ENCODE measurements at regions not wholly inside any gene's neighbourhood (a gene's known extent, or its start where the extent isn't known, plus 50 kb on each side); places are given as distances from the start of the nearest gene placed in this dataset.

DNA sequence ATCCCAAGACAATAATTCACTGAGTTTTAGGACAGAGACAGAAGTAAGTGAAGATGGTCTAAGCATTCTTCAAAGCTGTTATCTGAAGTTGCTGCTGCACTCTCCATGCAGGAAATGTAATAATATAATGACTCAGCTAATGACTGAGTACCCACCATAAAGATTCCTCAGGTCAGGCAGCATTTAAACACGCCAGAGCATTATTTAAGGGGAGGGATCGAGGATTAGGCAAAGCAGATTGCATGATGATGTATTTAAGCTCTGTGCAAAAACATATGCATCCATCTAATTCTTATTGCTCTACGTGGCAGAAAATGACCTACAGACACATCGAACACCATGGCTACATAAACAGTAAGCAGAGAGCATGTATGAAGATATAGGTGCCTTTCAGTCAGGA, 216.4 kb downstream of the UNC5CL start:
- Histone ChIP-seq H3K79me2 (ENCODE audit: control insufficient read depth, insufficient read depth, low read length) (no peaks in the 10 kb centered on the region), H2AFZ (ENCODE audit: low read length) (no peak overlapping the region), H3K4me1 (ENCODE audit: control insufficient read depth, extremely low read depth, insufficient read depth, low read length) (no peaks in the 10 kb centered on the region), H4K20me1 (ENCODE audit: control insufficient read depth, extremely low read depth, insufficient read depth, low read length) (no peaks in the 10 kb centered on the region), H3K27me3 (ENCODE audit: control insufficient read depth, insufficient read depth, low read length) (no peaks in the 10 kb centered on the region), H3K9ac (ENCODE audit: insufficient read depth, low read length) (no peak overlapping the region), H3K36me3 (ENCODE audit: control insufficient read depth, insufficient read depth, low read length) (no peaks in the 10 kb centered on the region), H3K27ac (ENCODE audit: insufficient read depth, low read length) (no peak overlapping the region), H3K9me3 (ENCODE audit: control insufficient read depth, insufficient read depth, low read depth, low read length) (no peaks in the 10 kb centered on the region), H3K4me3 (replicated peaks in 1 of 4; ENCODE audit: control extremely low read depth in 1 of 4, insufficient read depth in 1 of 4, low read depth in 3 of 4, low read length in 4 of 4) (no peak overlapping the region), H3K4me2 (ENCODE audit: extremely low read depth, insufficient read depth, low read length) (no peak overlapping the region)
- TF ChIP-seq CTCF (conservative IDR thresholded peaks at IDR 0.05 in 1 of 2, IDR thresholded peaks at IDR 0.05 in 1 of 2; ENCODE audit: low read depth in 1 of 2, low read length in 2 of 2) = no peak
- DNase-seq (ENCODE audit: low read depth in 2 of 2) = no peak

GRCh38 chr6:40819182-40819834, 219.7 kb downstream of the UNC5CL start:
- H3K9me3 ChIP-seq (ENCODE audit: control insufficient read depth, insufficient read depth, low read depth, low read length) = no peaks in the 10 kb centered on the region
- no peak overlapping the region for H3K9ac ChIP-seq (ENCODE audit: insufficient read depth, low read length)
- TF ChIP-seq EZH2 (IDR thresholded peaks at IDR 0.05; ENCODE audit: low read length, missing control alignments) (no peak), CTCF (conservative IDR thresholded peaks at IDR 0.05 in 1 of 2, IDR thresholded peaks at IDR 0.05 in 1 of 2; ENCODE audit: low read depth in 1 of 2, low read length in 2 of 2) (no peak)
- H3K27ac ChIP-seq (ENCODE audit: insufficient read depth, low read length) = no peak overlapping the region
- DNase-seq (ENCODE audit: low read depth in 2 of 2) = no peak
- no peak overlapping the region for H3K4me2 ChIP-seq (ENCODE audit: extremely low read depth, insufficient read depth, low read length)
- H3K4me1 ChIP-seq (ENCODE audit: control insufficient read depth, extremely low read depth, insufficient read depth, low read length) = no peaks in the 10 kb centered on the region
- no peak overlapping the region for H2AFZ ChIP-seq (ENCODE audit: low read length)
- no peaks in the 10 kb centered on the region for H3K27me3 ChIP-seq (ENCODE audit: control insufficient read depth, insufficient read depth, low read length)
- no peaks in the 10 kb centered on the region for H3K36me3 ChIP-seq (ENCODE audit: control insufficient read depth, insufficient read depth, low read length)
- no peak overlapping the region for H3K4me3 ChIP-seq (replicated peaks in 1 of 4; ENCODE audit: control extremely low read depth in 1 of 4, insufficient read depth in 1 of 4, low read depth in 3 of 4, low read length in 4 of 4)
- no peaks in the 10 kb centered on the region for H3K79me2 ChIP-seq (ENCODE audit: control insufficient read depth, insufficient read depth, low read length)
- no peaks in the 10 kb centered on the region for H4K20me1 ChIP-seq (ENCODE audit: control insufficient read depth, extremely low read depth, insufficient read depth, low read length)

GRCh38 chr6:40817369-40817768, 221.7 kb downstream of the UNC5CL start:
- Histone ChIP-seq H3K36me3 (ENCODE audit: control insufficient read depth, insufficient read depth, low read length) (no peaks in the 10 kb centered on the region), H3K27ac (ENCODE audit: insufficient read depth, low read length) (no peak overlapping the region), H2AFZ (ENCODE audit: low read length) (no peak overlapping the region), H3K79me2 (ENCODE audit: control insufficient read depth, insufficient read depth, low read length) (no peaks in the 10 kb centered on the region), H3K9ac (ENCODE audit: insufficient read depth, low read length) (no peak overlapping the region), H3K27me3 (ENCODE audit: control insufficient read depth, insufficient read depth, low read length) (no peaks in the 10 kb centered on the region), H4K20me1 (ENCODE audit: control insufficient read depth, extremely low read depth, insufficient read depth, low read length) (no peaks in the 10 kb centered on the region), H3K4me3 (replicated peaks in 1 of 4; ENCODE audit: control extremely low read depth in 1 of 4, insufficient read depth in 1 of 4, low read depth in 3 of 4, low read length in 4 of 4) (no peak overlapping the region), H3K9me3 (ENCODE audit: control insufficient read depth, insufficient read depth, low read depth, low read length) (no peaks in the 10 kb centered on the region), H3K4me2 (ENCODE audit: extremely low read depth, insufficient read depth, low read length) (no peak overlapping the region), H3K4me1 (ENCODE audit: control insufficient read depth, extremely low read depth, insufficient read depth, low read length) (no peaks in the 10 kb centered on the region)
- no peak for DNase-seq (ENCODE audit: low read depth in 2 of 2)
- TF ChIP-seq CTCF (conservative IDR thresholded peaks at IDR 0.05 in 1 of 2, IDR thresholded peaks at IDR 0.05 in 1 of 2; ENCODE audit: low read depth in 1 of 2, low read length in 2 of 2) (no peak), EZH2 (IDR thresholded peaks at IDR 0.05; ENCODE audit: low read length, missing control alignments) (no peak)

Data from fibroblast of lung (primary cell).